Activated effector memory CD4-positive, alpha-beta T cell treated with anti-CD3 and anti-CD28 coated beads, Interleukin-2, amount 50 U/mL, for 16 hours (primary cell): ENCODE measurements at regions not wholly inside any gene's neighbourhood (a gene's known extent, or its start where the extent isn't known, plus 50 kb on each side); places are given as distances from the start of the nearest gene placed in this dataset.
"Not testable (repeated sequence)": the region's sequence is repeated elsewhere in the genome, so short reads cannot be mapped to it uniquely, and the experiment has no call there.

Source experiments
- DNase-seq: peaks from one replicate; pipeline ENCODE4 v3.0.0-alpha.2; 2020

DNA sequence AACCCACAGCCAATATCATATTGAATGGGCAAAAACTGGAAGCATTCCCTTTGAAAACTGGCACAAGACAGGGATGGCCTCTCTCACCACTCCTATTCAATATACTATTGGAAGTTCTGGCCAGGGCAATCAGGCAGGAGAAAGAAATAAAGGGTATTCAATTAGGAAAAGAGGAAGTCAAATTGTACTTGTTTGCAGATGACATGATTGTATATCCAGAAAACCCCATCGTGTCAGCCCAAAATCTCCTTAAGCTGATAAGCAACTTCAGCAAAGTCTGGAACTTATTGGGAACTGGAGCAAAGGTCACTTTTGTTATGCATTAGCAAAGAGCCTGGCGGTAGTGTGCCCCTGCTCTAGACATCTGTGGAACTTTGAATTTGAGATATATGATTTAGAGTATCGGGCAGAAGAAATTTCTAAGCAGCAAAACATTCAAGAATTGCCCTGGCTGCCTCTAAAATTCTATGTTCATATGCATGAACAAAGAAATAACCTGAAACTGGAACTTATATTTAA lies 53.4 kb upstream of the PSMA1 start:
- DNase-seq, result not testable (repeated sequence)

GRCh38 chr11:14577292-14577691 lies 57.1 kb upstream of the PSMA1 start:
- no peak for DNase-seq

- DNase-seq, result no peak
Observed at GRCh38 chr11:14577835-14578529, 57.8 kb upstream of the PSMA1 start.

- DNase-seq, result peak; percentile 77
Observed at GRCh38 chr11:14578541-14578956, 58.4 kb upstream of the PSMA1 start.

- DNase-seq, result no peak
Observed at GRCh38 chr11:14579646-14580045, 59.5 kb upstream of the PSMA1 start.

- no peak for DNase-seq
Observed at GRCh38 chr11:14582793-14583192, 60.8 kb upstream of the PDE3B start.

DNA sequence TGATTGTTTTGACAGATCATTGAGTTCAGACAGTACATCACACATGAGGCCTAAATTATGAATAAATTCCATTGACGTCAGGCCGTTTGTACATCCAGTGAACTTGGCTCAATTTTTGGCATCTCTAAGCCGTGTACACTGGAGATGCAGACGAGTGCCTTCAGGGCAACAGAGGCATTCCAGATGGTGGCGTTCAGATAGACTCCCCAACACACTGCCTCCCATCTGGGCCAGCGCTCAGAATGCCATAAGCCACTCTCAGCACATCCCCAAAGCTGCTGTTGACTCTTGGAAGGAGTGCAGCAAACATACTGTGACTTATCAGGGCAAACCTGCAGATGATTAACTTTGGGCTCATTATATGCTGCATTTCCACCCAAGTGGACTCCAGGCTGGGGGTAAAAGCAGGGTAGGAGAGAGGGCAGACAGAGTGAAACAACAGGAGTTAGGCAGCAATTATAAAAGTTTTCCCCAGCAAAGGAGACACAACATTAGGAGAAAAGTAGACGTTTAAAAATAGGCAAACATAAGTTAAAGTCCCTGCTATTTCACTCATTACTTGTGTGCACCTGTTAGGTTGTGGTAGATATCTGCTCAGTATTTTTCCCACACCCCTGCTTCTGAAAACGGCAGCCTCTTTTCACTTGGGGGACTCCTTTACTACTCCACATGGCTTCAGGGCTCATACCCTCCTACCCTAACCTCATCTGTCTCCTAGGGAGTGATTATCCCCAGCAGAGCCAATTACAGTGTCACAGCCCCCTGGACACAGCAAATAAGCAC lies 60.2 kb upstream of the PDE3B start:
- no peak for DNase-seq

DNA sequence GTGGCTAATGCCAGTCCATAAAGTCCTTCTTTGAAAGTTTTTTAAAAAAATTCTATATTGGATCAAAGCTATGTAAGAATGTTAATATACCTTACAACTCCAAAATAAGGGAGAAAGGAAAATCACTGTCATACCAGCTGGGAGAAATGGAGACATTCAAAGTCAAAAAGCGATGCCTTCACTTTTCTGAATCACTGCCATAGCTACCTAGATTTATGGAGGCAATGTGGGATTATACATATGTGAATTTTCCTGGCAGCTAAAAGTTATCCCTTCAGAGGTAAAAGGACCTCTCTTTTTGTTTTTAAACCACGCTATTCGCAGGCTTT lies 59.6 kb upstream of the PDE3B start:
- no peak for DNase-seq

DNA sequence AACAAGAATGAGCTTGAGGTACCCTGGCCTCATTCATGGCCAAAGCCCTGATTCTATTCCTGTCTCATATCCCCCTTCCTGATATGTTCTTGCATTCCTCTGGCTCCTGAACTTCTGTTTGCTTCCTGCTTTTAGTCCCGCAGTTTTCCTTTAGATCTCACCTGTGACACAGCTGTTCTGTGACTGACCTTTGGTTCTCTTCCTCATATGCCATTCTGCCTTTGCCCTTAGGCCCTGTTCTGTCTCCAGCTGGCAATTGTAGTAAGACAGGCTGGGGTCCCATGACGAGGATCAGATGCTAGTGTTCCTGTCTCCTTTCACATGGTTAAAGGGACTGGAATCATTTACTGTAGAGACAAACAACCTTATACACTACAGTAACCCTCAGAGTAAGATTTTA lies 59.0 kb upstream of the PDE3B start:
- no peak for DNase-seq

- no peak for DNase-seq
Observed at GRCh38 chr11:14585438-14585837, 58.2 kb upstream of the PDE3B start.

- no peak for DNase-seq
Observed at GRCh38 chr11:14587258-14587657, 56.3 kb upstream of the PDE3B start.

DNA sequence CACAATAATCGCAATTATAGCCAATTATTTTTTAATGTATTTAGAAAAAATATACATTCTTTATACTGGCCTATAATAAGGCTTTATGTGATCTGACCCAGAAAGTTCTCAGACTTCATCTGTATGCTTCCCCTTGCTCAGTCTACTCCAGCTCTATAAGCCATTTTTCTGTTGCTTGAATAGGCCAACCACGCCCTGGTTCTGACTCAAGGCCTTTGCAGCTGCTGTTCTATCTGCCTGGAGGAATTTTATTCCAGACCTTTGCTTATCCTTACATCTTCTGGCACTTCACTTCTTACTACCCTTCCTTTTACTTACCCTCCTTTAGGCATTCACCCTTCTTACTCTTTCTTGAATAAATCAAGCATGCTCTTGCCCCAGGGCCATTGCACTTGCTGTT lies 54.9 kb upstream of the PDE3B start:
- DNase-seq, result no peak

DNA sequence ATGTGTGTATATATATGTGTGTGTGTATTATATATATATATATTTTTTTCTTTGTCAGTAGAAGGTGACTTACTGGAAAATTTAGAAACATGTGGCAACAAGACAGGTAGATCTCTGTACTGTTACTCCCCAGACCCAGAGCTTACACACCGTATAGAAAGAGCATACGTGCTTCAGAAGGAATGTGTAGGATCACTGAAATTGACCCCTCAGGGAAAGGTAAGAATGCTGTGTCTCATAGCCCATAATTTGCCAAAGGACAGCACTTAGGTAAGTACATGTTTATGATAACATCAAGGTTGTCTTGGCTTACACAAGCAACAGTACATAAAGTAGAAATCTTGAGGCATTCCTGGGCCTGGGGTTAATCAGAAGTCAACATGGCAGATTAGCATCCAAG lies 54.2 kb upstream of the PDE3B start:
- DNase-seq, result no peak

- DNase-seq, result not testable (repeated sequence)
Observed at GRCh38 chr11:14591046-14591445, 52.6 kb upstream of the PDE3B start.

GRCh38 chr11:14593671-14594070 lies 49.9 kb upstream of the PDE3B start:
- no peak for DNase-seq
